ENCODE measurements at regions not wholly inside any gene's neighbourhood (a gene's known extent, or its start where the extent isn't known, plus 50 kb on each side); places are given as distances from the start of the nearest gene placed in this dataset.
"Not testable (repeated sequence)": the region's sequence is repeated elsewhere in the genome, so short reads cannot be mapped to it uniquely, and the experiment has no call there.

GRCh38 chr3:101950985-101951733, 101.8 kb downstream of the NFKBIZ start:
- DNase-seq = no peak

GRCh38 chr3:101954361-101954760, 105.0 kb downstream of the NFKBIZ start:
- no peak for DNase-seq

GRCh38 chr3:101954936-101955335, 105.6 kb downstream of the NFKBIZ start:
- DNase-seq = no peak

- DNase-seq = no peak
Observed at GRCh38 chr3:101962055-101962454, 112.7 kb downstream of the NFKBIZ start.

GRCh38 chr3:101963902-101964362, 114.6 kb downstream of the NFKBIZ start:
- no peak for DNase-seq

- DNase-seq = no peak
Observed at GRCh38 chr3:101964861-101965260, 115.5 kb downstream of the NFKBIZ start.

- no peak for DNase-seq
Observed at GRCh38 chr3:101966226-101966625, 116.9 kb downstream of the NFKBIZ start.

- DNase-seq = no peak
Observed at GRCh38 chr3:101970212-101970611, 120.9 kb downstream of the NFKBIZ start.

GRCh38 chr3:101970905-101971304, 121.6 kb downstream of the NFKBIZ start:
- no peak for DNase-seq

- no peak for DNase-seq
Observed at GRCh38 chr3:101972430-101973162, 123.3 kb downstream of the NFKBIZ start.

GRCh38 chr3:101973163-101973505, 123.8 kb downstream of the NFKBIZ start:
- no peak for DNase-seq

- not testable (repeated sequence) for DNase-seq
Observed at GRCh38 chr3:101975415-101975814, 126.1 kb downstream of the NFKBIZ start.

- DNase-seq = no peak
Observed at GRCh38 chr3:101976473-101976872, 127.2 kb downstream of the NFKBIZ start.

- no peak for DNase-seq
Observed at GRCh38 chr3:101978348-101978747, 129.0 kb downstream of the NFKBIZ start.

GRCh38 chr3:101979033-101979432, 129.7 kb downstream of the NFKBIZ start:
- DNase-seq = no peak

GRCh38 chr3:101984356-101984755, 135.0 kb downstream of the NFKBIZ start:
- no peak for DNase-seq

GRCh38 chr3:101988596-101988995, 139.3 kb downstream of the NFKBIZ start:
- no peak for DNase-seq

- no peak for DNase-seq
Observed at GRCh38 chr3:101989578-101990200, 140.4 kb downstream of the NFKBIZ start.

- DNase-seq = no peak
Observed at GRCh38 chr3:101992863-101993262, 143.5 kb downstream of the NFKBIZ start.

GRCh38 chr3:101994386-101994785, 145.1 kb downstream of the NFKBIZ start:
- no peak for DNase-seq

- DNase-seq = no peak
Observed at GRCh38 chr3:101995371-101996046, 146.2 kb downstream of the NFKBIZ start.

- DNase-seq = no peak
Observed at GRCh38 chr3:101996832-101997231, 147.5 kb downstream of the NFKBIZ start.

GRCh38 chr3:101998256-101998926, 149.1 kb downstream of the NFKBIZ start:
- DNase-seq = no peak

Data from NCI-H2171 treated with DMSO at 0.1 percent for 48 hours (cell line).